Skin epidermis (tissue), 12 donors: ENCODE measurements at regions not wholly inside any gene's neighbourhood (a gene's known extent, or its start where the extent isn't known, plus 50 kb on each side); places are given as distances from the start of the nearest gene placed in this dataset.

ENCODE experiments used
- H3K27ac ChIP-seq, 21 experiments: fragments of 200-600 bp; sonication (generic) in 11 of 21; one replicate each; pipeline ENCODE4 v1.5.0; 2020; ENCODE audit warnings: mild to moderate bottlenecking in 3 of 21, inconsistent platforms in 2 of 21, moderate library complexity in 2 of 21
- H3K4me3 ChIP-seq, 7 experiments: fragments of 200-600 bp; sonication (generic) in 2 of 7; one replicate each; pipeline ENCODE4 v1.5.0; 2020; ENCODE audit warnings: inconsistent platforms in 2 of 7, mild to moderate bottlenecking in 2 of 7, moderate library complexity in 1 of 7

DNA sequence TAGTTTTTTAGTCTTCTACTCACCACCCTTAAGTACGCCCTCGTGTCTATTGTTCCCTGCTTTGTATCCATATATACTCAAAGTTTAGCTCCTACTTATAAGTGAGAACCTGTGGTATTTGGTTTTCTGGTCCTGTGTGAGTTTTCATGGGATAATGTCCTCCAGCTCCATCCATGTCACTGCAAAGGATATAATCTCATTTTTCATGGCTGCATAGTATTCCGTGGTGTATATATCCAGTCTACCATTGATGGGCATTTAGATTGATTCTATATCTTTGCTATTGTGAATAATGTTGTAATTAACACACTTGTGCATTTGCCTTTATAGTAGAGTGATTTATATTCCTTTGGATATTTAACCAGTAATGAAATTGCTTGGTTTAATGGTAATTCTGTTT, 579.9 kb downstream of the CDH18 start:
- H3K27ac ChIP-seq: no peak overlapping the region
- no peak overlapping the region for H3K4me3 ChIP-seq

- no peak overlapping the region for H3K4me3 ChIP-seq
- no peak overlapping the region for H3K27ac ChIP-seq
Measured at GRCh38 chr5:19411936-19412335, 576.1 kb downstream of the CDH18 start.
